ENCODE measurements at regions not wholly inside any gene's neighbourhood (a gene's known extent, or its start where the extent isn't known, plus 50 kb on each side); places are given as distances from the start of the nearest gene placed in this dataset.

DNA sequence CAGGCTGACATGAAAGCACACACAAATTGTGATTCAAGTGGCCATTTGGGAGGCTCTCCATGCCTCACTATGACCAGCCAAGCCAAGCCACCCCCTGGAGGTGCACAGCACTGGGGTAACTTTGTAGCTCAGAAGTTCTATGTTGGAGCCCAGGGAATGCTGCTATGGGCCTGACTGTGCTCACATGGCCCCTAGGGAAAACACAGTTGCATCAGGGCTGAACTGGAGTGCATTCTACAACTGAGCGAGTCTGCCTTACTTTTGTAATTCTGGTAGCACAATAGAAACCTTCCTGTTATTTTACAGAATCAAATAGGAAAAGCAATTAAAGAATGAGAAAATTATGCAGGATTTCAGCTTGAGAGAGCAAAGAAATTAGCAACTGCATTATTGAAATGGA lies 455.5 kb upstream of the TRPC7 start (continued):
- TF ChIP-seq ZNF462 (CRISPR knock-in tag; IDR thresholded peaks at IDR 0.05), result no peak

- Mint-ChIP-seq H3K9me3 (peaks cover 5% of the 10 kb centered on the region; the same call in 2 of the 3 replicates), H3K27ac (no peak overlapping the region), H3K4me3 (no peak overlapping the region), H3K27me3 (ENCODE audit: insufficient read depth, low read depth, poor library complexity) (peaks cover 3% of the 10 kb centered on the region), H3K36me3 (ENCODE audit: low read depth) (no peaks in the 10 kb centered on the region), H3K4me1 (peaks cover 6% of the 10 kb centered on the region; the same call in 2 of the 3 replicates)
- Histone ChIP-seq H3K4me1 (ENCODE audit: insufficient read depth) (no peaks in the 10 kb centered on the region), H3K9me2 (ENCODE audit: insufficient read depth) (0 out of 2 replicates have a peak, but pooled peaks cover 3% of the 10 kb centered on the region), H3F3A (replicated peaks; ENCODE audit: low read depth) (no peaks in the 10 kb centered on the region), H3K79me2 (replicated peaks; ENCODE audit: insufficient read depth) (no peaks in the 10 kb centered on the region), H3K36me3 (ENCODE audit: insufficient read depth) (no peaks in the 10 kb centered on the region), H2AFZ (no peak overlapping the region), H3K4me3 (no peak overlapping the region), H3K27ac (ENCODE audit: low read depth) (no peak overlapping the region), H3K4me2 (no peak overlapping the region), H3K27me3 (ENCODE audit: insufficient read depth) (no peaks in the 10 kb centered on the region), H4K20me1 (replicated peaks; ENCODE audit: insufficient read depth) (no peaks in the 10 kb centered on the region)
- ATAC-seq (peak; percentile 54; the same call in 2 of the 3 replicates), DNase-seq (ENCODE audit: low spot score) (peak; percentile 8)
- TF ChIP-seq ZNF462 (CRISPR knock-in tag; IDR thresholded peaks at IDR 0.05), result no peak
- TF ChIP-seq, protein P1, sequence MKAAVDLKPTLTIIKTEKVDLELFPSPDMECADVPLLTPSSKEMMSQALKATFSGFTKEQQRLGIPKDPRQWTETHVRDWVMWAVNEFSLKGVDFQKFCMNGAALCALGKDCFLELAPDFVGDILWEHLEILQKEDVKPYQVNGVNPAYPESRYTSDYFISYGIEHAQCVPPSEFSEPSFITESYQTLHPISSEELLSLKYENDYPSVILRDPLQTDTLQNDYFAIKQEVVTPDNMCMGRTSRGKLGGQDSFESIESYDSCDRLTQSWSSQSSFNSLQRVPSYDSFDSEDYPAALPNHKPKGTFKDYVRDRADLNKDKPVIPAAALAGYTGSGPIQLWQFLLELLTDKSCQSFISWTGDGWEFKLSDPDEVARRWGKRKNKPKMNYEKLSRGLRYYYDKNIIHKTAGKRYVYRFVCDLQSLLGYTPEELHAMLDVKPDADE (IDR thresholded peaks at IDR 0.05), result no peak
- TF ChIP-seq CTCF (conservative IDR thresholded peaks at IDR 0.05; ENCODE audit: low read depth in 2 of 2), result peak in 1 of 2 experiments; percentile 46; a peak in 2 of 4 replicates
Measured at GRCh38 chr5:136819526-136820302, 454.4 kb upstream of the TRPC7 start.

Data from GM23338 (cell line).